ENCODE measurements at regions not wholly inside any gene's neighbourhood (a gene's known extent, or its start where the extent isn't known, plus 50 kb on each side); places are given as distances from the start of the nearest gene placed in this dataset.

Small RNA genes lying in the stretch of these regions (small RNA-seq; reads per million reads assigned to genes)
- 0 reads per million in 6 experiments for gene AC239800.3
- gene HIST2H3PS2 = 0 reads per million in 6 experiments
- 0 reads per million in 6 experiments for gene RNU1-114P
- gene RNU1-143P = 0 reads per million in 6 experiments
- gene RNU1-92P = 0 to 8.6 (median 2.7) reads per million in 6 experiments
- 0 to 70.9 (median 0.37) reads per million in 6 experiments for gene RNVU1-17
- gene RNVU1-18 = 0 reads per million in 6 experiments

Measured in A549 (cell line).